T47D (cell line): ENCODE measurements at regions not wholly inside any gene's neighbourhood (a gene's known extent, or its start where the extent isn't known, plus 50 kb on each side); places are given as distances from the start of the nearest gene placed in this dataset.
A peak's percentile ranks its signal among the peaks of the same experiment; 100 is the strongest.
"Not testable (repeated sequence)": the region's sequence is repeated elsewhere in the genome, so short reads cannot be mapped to it uniquely, and the experiment has no call there.

Experiments used
- DNase-seq, 2 experiments: peaks; one replicate each; pipeline versions ENCODE4 v3.0.0 to v3.0.0-alpha.2; 2011 to 2012; ENCODE audit warnings: low read depth in 1 of 2, low spot score in 1 of 2
- JUND ChIP-seq: IDR thresholded peaks from 2 replicates; pipeline ENCODE4 v1.6.1; 2012; ENCODE audit warnings: low read depth
- in situ Hi-C: cut with HindIII; loops from 2 replicates; pipeline ENCODE4 v1.10.0; 2016; ENCODE audit warnings: low sequenced_read_pairs, low pct_unique_long_range_greater_than_20kb

DNA sequence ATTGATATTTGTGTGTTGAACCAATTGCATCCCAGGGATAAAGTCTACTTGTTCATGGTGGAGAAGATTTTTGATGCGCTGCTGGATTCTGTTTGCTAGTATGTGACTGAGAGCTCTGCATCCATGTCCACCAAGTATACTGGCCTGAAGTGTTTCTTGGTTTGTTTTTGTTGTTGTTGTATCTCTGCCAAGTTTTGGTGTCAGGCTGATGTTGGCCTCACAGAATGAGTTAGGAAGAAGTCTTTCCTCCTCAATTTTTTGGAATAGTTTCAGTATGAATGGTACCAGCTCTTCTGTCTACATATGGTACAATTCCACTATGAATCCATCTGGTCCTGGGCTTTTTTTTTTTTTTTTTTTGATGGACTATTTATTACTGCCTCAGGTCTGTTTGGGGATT lies 50.9 kb upstream of the OSTN start:
- no peak for TF ChIP-seq JUND
- in situ Hi-C loops: no loop called here
- DNase-seq: no peak

DNA sequence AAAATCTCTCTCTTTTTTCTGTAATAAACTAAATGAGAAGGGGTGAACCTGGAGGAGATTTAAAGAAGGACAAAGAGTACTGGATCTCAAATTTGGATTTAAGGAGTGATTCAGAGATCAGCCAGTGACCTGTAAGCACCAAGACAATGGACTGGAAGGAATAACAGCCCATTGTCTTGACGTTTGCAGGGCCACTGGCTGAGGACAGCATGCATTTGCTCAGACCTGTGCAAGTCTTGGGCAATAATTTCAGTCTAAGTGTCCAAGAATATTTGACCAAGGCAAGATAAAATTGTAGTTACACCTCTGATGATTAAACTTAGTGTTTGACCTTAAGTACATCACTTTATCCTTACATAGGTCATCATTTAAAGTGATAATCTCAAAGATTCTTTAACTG lies 55.8 kb upstream of the OSTN start:
- TF ChIP-seq JUND: no peak
- in situ Hi-C loops: no loop called here
- DNase-seq: no peak

DNA sequence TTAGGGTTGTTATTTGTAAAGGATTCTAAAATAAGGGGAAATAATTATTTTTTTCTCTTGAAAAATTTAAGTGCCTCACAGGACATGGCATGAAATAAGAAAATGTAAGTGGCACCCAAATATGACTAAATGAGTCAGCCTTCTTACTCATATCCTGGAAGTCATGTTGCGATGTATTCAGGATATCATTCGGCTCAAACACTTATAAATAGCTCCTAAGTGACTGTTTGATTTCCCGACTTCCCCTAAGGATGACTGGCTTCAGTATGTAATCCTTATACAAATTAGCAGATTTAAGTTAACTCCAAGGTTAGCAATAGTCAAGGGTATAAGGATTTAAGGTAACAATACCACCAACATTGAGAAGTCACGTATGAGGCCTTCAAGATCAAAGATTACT lies 57.3 kb upstream of the OSTN start:
- in situ Hi-C loops: no loop called here
- no peak for DNase-seq
- no peak for TF ChIP-seq JUND

DNA sequence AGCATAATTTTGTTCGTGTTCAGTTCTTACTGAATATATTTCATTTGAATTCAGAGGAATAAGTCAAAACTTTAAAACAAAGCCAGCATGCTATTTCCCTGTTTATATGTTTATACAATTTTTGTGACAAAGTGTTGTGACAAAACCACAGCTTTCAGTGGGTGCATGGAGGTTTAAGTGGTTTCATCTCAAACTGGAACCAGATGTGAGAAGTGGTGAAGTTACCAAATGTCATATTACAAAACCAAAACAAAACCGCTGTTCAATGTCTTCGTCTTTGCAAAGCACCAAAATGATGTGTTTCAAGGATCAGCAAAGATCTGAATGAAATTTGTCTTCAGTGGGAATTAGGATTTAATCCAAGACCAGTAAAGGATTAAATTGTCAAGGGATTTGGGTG lies 59.3 kb upstream of the OSTN start:
- no peak for DNase-seq
- in situ Hi-C loops: no loop called here

DNA sequence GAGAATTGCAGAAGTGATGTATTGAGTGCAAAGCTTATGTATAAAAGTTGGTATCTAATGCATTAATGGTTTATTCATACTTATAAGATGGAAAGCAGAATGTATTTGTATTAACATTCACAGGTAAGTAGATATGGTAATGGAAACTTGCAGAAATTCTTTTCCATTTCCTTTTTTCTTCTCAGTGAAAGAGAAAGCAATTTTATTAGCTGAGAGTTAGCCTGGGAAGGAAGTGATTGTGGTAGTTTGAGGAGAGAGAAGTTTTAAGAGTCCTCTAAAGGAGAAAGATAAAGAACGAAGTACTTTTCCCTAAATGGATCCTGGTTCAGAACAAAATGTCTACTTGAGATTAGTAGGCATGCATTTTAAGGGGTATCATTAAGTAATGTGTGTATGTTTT lies 60.1 kb upstream of the OSTN start:
- no peak for DNase-seq
- in situ Hi-C loops: no loop called here

More for the DNA sequence above, 59.3 kb upstream of the OSTN start:
- no peak for TF ChIP-seq JUND

DNA sequence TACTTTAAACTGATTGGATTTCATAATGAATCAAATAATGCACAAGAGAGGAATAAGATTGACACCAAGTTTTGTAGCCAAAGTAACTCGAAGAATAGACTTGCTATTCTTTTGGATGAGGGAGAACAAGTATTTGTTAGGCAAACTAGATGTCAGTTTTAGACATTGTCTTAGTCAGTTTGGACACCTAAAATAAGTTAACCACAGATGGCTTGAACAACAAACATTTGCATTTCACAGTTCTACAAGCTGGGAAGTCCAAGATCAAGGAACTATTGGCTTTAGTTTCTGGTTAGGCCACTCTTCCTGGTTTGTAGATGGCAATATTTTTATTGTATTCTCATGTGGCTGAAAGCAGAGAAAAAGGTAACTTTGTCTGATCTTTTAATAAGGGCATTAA lies 61.3 kb upstream of the OSTN start:
- DNase-seq: no peak
- in situ Hi-C loops: no loop called here

More for the DNA sequence above, 60.1 kb upstream of the OSTN start:
- no peak for TF ChIP-seq JUND

DNA sequence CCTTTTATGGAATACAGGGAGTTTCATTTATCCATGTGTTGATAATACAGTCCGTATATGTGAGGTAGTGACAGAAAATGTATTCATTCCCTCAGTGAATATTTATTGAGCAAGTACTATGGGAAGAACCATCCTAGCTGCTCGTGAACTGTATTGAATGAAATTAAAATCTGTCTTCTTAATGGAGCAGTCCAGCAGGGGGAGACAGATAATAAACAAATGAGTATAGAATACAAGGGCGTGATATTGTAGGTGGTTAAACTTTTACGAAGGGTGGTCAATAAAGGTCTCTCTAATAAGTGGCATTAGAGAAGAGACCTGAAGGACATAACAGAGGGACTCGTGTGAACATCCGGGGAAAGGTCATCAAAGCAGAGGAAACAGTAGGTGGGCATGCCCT lies 62.7 kb upstream of the OSTN start:
- TF ChIP-seq JUND: no peak
- DNase-seq: peak in 1 of 2 experiments; percentile 68
- in situ Hi-C loops: no loop called here

More for the DNA sequence above, 61.3 kb upstream of the OSTN start:
- TF ChIP-seq JUND: no peak

DNA sequence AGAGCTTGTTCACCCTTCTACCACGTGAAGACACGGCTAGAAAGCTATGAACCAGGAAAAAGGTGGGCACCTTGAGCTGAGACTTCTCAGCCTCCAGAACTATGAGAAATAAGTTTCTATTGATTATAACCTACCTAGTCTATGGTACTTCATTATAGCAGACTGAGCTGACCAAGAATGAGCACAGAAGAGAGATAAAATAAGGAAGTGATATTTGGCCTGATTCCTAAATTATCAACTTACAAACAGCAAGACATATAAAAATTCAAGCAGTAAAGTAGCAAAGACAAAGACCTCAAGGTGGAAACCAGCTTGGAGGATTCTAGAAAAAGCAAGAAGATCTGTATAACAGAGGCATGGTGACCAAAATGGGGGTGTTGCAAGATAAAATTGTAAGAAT lies 63.9 kb upstream of the OSTN start:
- TF ChIP-seq JUND: no peak
- in situ Hi-C loops: no loop called here
- DNase-seq: no peak

DNA sequence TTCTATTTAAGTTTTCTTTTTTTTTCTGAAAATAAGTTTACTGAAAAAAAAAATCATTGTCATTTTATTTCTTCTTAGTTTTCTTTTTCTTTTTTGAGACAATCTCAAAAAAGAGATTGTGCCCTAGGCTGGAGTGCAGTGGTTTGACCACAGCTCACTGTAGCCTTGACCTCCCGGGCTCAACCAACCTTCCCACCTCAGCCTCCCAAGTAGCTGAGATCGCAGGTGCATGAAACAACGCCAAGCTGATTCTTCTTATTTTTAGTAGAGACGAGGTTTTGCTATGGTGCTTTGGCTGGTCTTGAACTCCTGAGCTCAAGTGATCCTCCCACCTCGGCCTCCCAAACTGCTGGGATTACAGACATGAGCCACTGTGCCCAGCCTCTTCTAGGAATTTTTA lies 65.7 kb upstream of the OSTN start:
- no peak for DNase-seq
- in situ Hi-C loops: no loop called here
- TF ChIP-seq JUND: no peak

DNA sequence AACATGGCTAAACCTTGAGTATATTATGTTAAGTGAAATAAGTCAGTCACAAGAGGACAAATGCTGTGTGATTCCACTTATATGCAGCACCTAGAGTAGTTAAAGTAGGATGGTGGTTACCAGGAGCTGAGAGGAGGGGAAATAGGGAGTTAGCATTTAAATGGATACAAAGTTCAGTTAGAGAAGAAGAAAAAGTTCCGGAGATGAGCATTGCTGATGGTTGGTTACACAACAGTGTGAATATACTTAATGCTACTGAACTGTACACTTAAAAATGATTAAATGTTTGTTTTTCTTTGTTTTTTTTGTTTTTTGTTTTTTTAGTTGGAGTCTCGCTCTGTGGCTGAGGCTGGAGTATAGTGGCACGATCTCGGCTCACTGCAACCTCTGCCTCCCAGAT lies 67.7 kb upstream of the OSTN start:
- DNase-seq: no peak
- in situ Hi-C loops: no loop called here
- TF ChIP-seq JUND: no peak

DNA sequence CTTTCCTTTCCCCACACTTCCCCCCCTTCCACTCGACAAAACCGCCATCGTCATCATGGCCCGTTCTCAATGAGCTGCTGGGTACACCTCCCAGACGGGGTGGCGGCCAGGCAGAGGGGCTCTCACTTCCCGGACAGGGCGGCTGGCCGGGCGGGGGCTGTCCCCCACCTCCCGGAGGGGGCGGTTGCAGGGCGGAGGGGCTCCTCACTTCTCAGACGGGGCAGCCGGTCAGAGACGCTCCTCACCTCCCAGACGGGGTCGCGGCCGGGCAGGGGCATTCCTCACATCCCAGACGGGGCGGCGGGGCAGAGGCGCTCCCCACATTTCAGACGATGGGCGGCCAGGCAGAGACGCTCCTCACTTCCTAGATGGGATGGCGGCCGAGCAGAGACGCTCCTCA lies 74.2 kb upstream of the OSTN start:
- in situ Hi-C loops, DNase-seq: not testable (repeated sequence)

DNA sequence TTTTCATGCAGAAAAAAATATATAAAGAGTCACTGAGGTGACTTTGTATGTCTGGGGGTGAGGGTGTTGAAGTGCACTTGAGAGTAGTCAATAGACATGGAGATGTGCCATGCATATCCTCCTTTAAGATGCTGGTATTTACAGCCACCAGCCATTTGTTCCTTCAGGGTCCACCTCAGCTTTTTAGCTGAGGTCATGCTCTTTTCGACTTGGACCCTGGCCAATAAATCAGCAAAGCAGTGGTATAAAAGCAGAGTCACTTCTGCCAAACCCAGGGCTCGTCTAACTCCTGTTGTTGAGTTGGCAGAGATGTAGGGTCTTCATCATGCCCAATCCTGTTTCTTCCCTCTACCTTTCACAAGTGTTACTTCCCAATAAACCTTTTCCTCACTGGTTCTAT lies 75.1 kb upstream of the OSTN start:
- in situ Hi-C loops: no loop called here
- no peak for DNase-seq
- no peak for TF ChIP-seq JUND

DNA sequence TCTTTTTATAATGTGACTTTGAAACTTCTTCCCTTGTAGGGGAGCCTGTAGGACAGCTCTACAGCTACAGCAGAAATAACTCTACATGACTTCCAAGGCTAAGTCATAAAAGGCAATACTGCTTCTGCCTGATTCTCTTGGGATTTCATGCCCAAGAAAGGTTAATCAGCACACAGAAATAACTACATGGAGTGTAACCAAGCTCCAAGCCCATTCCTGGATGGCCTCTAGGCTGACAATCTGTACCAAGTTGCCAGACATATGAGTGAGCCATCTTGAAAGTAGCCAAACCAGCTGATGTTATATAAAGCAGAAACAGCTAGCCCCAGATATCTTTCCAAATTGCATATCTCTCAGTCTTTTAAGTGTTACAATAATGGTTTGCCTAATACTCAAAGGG lies 75.8 kb upstream of the OSTN start:
- no peak for DNase-seq
- in situ Hi-C loops: no loop called here
- TF ChIP-seq JUND: no peak

DNA sequence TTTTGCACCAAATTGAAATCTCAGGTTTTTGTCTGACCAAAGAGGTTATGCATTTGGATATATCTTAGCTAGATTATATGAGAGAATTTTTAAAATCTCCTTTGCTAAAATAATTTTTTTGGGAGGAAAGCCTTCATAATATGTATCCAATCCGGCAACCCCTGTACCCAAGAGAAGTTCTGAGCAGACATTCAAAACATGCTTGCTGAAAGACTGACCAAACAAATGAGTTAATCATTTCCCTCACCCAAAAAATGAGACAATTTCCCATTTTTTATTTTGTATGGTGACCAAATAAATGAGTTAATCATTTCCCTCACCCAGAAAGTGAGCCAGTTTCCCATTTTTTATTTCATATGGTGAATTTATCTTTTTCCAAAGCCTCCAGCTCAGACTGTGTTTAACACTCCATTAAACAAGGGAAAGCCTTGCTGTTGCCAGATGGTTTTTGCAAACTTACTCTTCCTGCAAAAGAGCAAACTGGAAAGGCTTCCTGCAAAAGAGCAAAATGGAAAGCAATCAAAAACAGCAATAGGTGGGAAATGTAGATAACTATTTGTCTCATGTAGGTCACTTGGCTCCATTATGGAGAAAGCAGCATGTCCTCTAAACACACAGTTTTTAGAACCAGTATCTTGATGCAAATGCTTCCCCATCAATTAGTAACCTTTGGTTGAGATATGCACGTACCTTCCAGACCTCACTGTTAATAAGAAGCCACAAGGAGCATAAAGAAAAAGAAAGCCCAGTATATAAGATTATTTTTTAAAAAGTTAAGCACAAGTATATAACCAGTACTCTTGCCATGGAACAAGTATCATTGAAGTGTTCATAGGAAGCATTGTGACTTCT lies 78.4 kb upstream of the OSTN start:
- in situ Hi-C loops: no loop called here
- no peak for DNase-seq
- no peak for TF ChIP-seq JUND
